Hematopoietic multipotent progenitor cell treated with erythropoietin and hydrocortisone succinate and interleukin-3 and kit ligand, for 8 days (in vitro differentiated cells): ENCODE measurements at regions not wholly inside any gene's neighbourhood (a gene's known extent, or its start where the extent isn't known, plus 50 kb on each side); places are given as distances from the start of the nearest gene placed in this dataset.

Experiments used
- DNase-seq: peaks from one replicate; pipeline ENCODE4 v3.0.0-alpha.2; 2015

GRCh38 chr6:112806163-112806865 lies 459.2 kb downstream of the RFPL4B start:
- no peak for DNase-seq

GRCh38 chr6:112821476-112821875 lies 474.3 kb downstream of the RFPL4B start:
- DNase-seq: no peak

- DNase-seq: no peak
Observed at GRCh38 chr6:112822769-112823168, 475.6 kb downstream of the RFPL4B start.

GRCh38 chr6:112827793-112828192 lies 480.7 kb downstream of the RFPL4B start:
- no peak for DNase-seq

- no peak for DNase-seq
Observed at GRCh38 chr6:112831022-112831421, 483.9 kb downstream of the RFPL4B start.

GRCh38 chr6:112833581-112834131 lies 486.5 kb downstream of the RFPL4B start:
- DNase-seq: no peak

GRCh38 chr6:112835078-112835477 lies 487.9 kb downstream of the RFPL4B start:
- no peak for DNase-seq

GRCh38 chr6:112839525-112839961 lies 492.4 kb downstream of the RFPL4B start:
- DNase-seq: no peak

- no peak for DNase-seq
Observed at GRCh38 chr6:112841553-112842329, 494.6 kb downstream of the RFPL4B start.

- DNase-seq: no peak
Observed at GRCh38 chr6:112842330-112842685, 495.2 kb downstream of the RFPL4B start.

GRCh38 chr6:112846681-112847080 lies 499.6 kb downstream of the RFPL4B start:
- DNase-seq: no peak

- peak; percentile 5 for DNase-seq
Observed at GRCh38 chr6:112851146-112851545, 504.0 kb downstream of the RFPL4B start.

GRCh38 chr6:112853162-112853561 lies 506.0 kb downstream of the RFPL4B start:
- DNase-seq: no peak

GRCh38 chr6:112863753-112864152 lies 516.6 kb downstream of the RFPL4B start:
- DNase-seq: no peak

- DNase-seq: no peak
Observed at GRCh38 chr6:112865131-112865530, 518.0 kb downstream of the RFPL4B start.

GRCh38 chr6:112874881-112875280 lies 527.8 kb downstream of the RFPL4B start:
- DNase-seq: no peak

GRCh38 chr6:112877134-112878100 lies 530.3 kb downstream of the RFPL4B start:
- DNase-seq: no peak

GRCh38 chr6:112879920-112880413 lies 532.8 kb downstream of the RFPL4B start:
- peak; percentile 14 for DNase-seq

GRCh38 chr6:112881027-112881426 lies 533.9 kb downstream of the RFPL4B start:
- DNase-seq: no peak

- no peak for DNase-seq
Observed at GRCh38 chr6:112881828-112882780, 535.0 kb downstream of the RFPL4B start.

- DNase-seq: no peak
Observed at GRCh38 chr6:112883095-112883494, 536.0 kb downstream of the RFPL4B start.
